GM12878 (cell line): ENCODE measurements at regions not wholly inside any gene's neighbourhood (a gene's known extent, or its start where the extent isn't known, plus 50 kb on each side); places are given as distances from the start of the nearest gene placed in this dataset.

Experiments
- CREB1 ChIP-seq: IDR thresholded peaks from 2 replicates; pipeline ENCODE4 v1.6.1; 2012; ENCODE audit warnings: low read depth, mild to moderate bottlenecking, inconsistent platforms
- DPF2 ChIP-seq: fragments of 450-650 bp; IDR thresholded peaks from 2 replicates; pipeline ENCODE4 v1.6.1; 2017; ENCODE audit warnings: mild to moderate bottlenecking
- EGR1 ChIP-seq, 2 experiments: IDR thresholded peaks; 1 replicate in 1 of 2; 2 replicates in 1 of 2; pipeline ENCODE4 v1.6.1; 2011 to 2012; ENCODE audit warnings: low read depth in 2 of 2, low read length in 2 of 2, borderline replicate concordance in 1 of 2, mild to moderate bottlenecking in 1 of 2, moderate library complexity in 1 of 2
- HDAC2 ChIP-seq: fragments of 200-600 bp; sonication (generic); IDR thresholded peaks from 2 replicates; pipeline ENCODE4 v1.6.1; 2017
- MEF2A ChIP-seq: IDR thresholded peaks from 2 replicates; pipeline ENCODE4 v1.6.1; 2011; ENCODE audit warnings: low read depth, mild to moderate bottlenecking, low read length, moderate library complexity; ENCODE audit not compliant: insufficient read depth
- SMC3 ChIP-seq: IDR thresholded peaks from 2 replicates; pipeline ENCODE4 v1.6.1; 2011; ENCODE audit warnings: low read length, improper control_type of control experiment, borderline replicate concordance
- ZNF217 ChIP-seq: fragments of 450-650 bp; IDR thresholded peaks from 2 replicates; pipeline ENCODE4 v1.6.1; 2017; ENCODE audit warnings: antibody characterized with exemption, mild to moderate bottlenecking
- TF ChIP-seq, protein P1 (sequence below): fragments of 450-650 bp; IDR thresholded peaks from 2 replicates; pipeline ENCODE4 v1.6.1; 2017; ENCODE audit warnings: mild to moderate bottlenecking, moderate library complexity
- TF ChIP-seq, protein P2 (sequence below): IDR thresholded peaks from 2 replicates; pipeline ENCODE4 v1.6.1; 2011; ENCODE audit warnings: mild to moderate bottlenecking, low read depth, low read length, moderate library complexity; ENCODE audit not compliant: insufficient replicate concordance

DNA sequence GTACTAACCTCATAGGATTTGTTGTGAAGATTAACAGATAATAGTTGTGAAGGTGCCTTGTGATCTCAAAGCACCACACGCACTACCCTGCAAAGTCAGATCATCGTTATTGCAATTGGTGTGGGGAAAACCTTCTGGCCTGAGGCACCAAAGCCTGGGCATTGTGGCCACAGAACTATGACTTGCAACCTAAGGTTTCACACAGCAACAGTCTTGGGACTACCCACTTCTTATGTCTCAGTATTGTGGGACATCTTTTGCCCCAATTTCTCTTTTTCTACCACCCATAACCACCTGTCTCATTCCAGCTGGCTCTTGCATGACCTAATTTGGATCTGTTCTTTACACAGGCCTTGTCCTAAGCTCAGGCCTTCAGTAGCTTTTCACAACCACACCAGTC lies 247.8 kb upstream of the NR4A3 start (continued):
- TF ChIP-seq, protein P1, sequence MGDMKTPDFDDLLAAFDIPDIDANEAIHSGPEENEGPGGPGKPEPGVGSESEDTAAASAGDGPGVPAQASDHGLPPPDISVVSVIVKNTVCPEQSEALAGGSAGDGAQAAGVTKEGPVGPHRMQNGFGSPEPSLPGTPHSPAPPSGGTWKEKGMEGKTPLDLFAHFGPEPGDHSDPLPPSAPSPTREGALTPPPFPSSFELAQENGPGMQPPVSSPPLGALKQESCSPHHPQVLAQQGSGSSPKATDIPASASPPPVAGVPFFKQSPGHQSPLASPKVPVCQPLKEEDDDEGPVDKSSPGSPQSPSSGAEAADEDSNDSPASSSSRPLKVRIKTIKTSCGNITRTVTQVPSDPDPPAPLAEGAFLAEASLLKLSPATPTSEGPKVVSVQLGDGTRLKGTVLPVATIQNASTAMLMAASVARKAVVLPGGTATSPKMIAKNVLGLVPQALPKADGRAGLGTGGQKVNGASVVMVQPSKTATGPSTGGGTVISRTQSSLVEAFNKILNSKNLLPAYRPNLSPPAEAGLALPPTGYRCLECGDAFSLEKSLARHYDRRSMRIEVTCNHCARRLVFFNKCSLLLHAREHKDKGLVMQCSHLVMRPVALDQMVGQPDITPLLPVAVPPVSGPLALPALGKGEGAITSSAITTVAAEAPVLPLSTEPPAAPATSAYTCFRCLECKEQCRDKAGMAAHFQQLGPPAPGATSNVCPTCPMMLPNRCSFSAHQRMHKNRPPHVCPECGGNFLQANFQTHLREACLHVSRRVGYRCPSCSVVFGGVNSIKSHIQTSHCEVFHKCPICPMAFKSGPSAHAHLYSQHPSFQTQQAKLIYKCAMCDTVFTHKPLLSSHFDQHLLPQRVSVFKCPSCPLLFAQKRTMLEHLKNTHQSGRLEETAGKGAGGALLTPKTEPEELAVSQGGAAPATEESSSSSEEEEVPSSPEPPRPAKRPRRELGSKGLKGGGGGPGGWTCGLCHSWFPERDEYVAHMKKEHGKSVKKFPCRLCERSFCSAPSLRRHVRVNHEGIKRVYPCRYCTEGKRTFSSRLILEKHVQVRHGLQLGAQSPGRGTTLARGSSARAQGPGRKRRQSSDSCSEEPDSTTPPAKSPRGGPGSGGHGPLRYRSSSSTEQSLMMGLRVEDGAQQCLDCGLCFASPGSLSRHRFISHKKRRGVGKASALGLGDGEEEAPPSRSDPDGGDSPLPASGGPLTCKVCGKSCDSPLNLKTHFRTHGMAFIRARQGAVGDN, result no peak
- TF ChIP-seq DPF2, result no peak
- TF ChIP-seq CREB1, result no peak
- no peak for TF ChIP-seq ZNF217
- no peak for TF ChIP-seq HDAC2
- TF ChIP-seq, protein P2, sequence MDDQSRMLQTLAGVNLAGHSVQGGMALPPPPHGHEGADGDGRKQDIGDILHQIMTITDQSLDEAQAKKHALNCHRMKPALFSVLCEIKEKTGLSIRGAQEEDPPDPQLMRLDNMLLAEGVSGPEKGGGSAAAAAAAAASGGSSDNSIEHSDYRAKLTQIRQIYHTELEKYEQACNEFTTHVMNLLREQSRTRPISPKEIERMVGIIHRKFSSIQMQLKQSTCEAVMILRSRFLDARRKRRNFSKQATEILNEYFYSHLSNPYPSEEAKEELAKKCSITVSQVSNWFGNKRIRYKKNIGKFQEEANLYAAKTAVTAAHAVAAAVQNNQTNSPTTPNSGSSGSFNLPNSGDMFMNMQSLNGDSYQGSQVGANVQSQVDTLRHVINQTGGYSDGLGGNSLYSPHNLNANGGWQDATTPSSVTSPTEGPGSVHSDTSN, result no peak
- TF ChIP-seq EGR1 (IDR thresholded peaks at IDR 0.05; ENCODE audit: borderline replicate concordance in 1 of 2, low read depth in 2 of 2, low read length in 2 of 2), result no peak
- no peak for TF ChIP-seq SMC3
- no peak for TF ChIP-seq MEF2A
